Fibroblast of the aortic adventitia (primary cell): ENCODE measurements at regions not wholly inside any gene's neighbourhood (a gene's known extent, or its start where the extent isn't known, plus 50 kb on each side); places are given as distances from the start of the nearest gene placed in this dataset.
A peak's percentile ranks its signal among the peaks of the same experiment; 100 is the strongest.

Experiments
- DNase-seq: peaks from one replicate; pipeline ENCODE4 v3.0.0-alpha.2; 2010; ENCODE audit warnings: low read depth
- H3K4me3 ChIP-seq: 2 replicates; pipeline ENCODE4 v1.5.1; 2011; ENCODE audit warnings: low read depth, mild to moderate bottlenecking, control low read depth, low read length, moderate library complexity
- TF ChIP-seq, protein P1 (sequence below): IDR thresholded peaks from 2 replicates; pipeline ENCODE4 v1.5.1; 2011; ENCODE audit warnings: mild to moderate bottlenecking, low read length, control low read depth, inconsistent platforms; ENCODE audit not compliant: insufficient read depth

DNA sequence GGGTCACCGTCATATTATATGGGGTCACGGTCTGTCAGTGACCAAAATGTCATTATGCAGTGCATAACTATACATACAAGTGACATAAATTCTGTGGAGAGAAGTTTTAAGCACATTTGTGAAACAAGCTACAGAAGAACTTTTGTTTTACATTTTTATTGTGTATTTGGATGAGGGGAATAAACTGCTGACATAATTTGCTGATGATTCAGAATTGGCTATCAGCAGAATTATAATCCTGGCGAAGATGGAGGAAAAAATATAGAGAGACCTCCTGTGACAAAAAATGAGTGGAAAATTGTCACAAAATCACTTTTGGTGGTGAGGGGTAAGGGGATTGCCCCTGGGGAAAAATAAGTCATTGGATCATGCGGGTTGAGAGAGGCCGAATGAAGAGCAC lies 116.3 kb upstream of the ANKRD55 start:
- no peak overlapping the region for H3K4me3 ChIP-seq
- no peak for DNase-seq
- TF ChIP-seq, protein P1, sequence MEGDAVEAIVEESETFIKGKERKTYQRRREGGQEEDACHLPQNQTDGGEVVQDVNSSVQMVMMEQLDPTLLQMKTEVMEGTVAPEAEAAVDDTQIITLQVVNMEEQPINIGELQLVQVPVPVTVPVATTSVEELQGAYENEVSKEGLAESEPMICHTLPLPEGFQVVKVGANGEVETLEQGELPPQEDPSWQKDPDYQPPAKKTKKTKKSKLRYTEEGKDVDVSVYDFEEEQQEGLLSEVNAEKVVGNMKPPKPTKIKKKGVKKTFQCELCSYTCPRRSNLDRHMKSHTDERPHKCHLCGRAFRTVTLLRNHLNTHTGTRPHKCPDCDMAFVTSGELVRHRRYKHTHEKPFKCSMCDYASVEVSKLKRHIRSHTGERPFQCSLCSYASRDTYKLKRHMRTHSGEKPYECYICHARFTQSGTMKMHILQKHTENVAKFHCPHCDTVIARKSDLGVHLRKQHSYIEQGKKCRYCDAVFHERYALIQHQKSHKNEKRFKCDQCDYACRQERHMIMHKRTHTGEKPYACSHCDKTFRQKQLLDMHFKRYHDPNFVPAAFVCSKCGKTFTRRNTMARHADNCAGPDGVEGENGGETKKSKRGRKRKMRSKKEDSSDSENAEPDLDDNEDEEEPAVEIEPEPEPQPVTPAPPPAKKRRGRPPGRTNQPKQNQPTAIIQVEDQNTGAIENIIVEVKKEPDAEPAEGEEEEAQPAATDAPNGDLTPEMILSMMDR = no peak

DNA sequence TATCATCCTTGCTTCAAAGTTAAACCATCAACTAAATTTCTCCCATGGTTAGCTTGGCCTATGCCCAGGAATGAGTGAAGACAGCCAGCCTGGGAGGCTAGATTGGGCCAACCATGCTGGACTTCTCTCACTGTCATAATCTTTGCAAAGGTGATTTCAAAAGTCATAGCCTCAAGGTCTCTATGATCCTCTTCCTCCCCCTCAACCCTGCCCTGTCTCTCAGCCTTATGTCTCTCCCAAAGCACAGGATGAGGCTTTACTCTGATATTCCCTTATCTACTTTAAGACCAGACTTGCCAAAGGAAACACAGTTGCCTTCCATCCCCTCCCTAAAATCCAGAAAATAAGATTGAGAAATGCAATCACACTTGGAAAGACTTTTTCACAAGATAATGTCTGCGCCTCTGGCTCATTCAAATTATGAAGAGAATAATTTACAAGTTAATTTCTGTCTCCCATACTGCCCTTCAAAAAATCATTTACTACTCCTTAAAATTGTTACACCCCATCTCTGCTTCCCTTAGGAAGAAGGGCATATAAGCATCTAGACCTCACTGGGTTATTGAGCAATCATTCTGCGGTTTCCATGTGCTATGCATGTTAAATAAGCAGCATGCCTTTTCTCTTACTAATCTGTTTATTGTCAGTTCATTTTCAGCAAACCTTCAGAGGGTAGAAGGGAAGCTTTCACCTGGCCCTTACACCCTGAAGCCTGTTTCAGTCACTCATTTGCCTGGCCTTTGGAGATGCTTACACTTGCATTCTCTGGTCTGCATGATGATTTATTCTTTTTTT lies 113.8 kb upstream of the ANKRD55 start:
- peak; percentile 83 for DNase-seq
- TF ChIP-seq, protein P1 = no peak
- H3K4me3 ChIP-seq = no peak overlapping the region

DNA sequence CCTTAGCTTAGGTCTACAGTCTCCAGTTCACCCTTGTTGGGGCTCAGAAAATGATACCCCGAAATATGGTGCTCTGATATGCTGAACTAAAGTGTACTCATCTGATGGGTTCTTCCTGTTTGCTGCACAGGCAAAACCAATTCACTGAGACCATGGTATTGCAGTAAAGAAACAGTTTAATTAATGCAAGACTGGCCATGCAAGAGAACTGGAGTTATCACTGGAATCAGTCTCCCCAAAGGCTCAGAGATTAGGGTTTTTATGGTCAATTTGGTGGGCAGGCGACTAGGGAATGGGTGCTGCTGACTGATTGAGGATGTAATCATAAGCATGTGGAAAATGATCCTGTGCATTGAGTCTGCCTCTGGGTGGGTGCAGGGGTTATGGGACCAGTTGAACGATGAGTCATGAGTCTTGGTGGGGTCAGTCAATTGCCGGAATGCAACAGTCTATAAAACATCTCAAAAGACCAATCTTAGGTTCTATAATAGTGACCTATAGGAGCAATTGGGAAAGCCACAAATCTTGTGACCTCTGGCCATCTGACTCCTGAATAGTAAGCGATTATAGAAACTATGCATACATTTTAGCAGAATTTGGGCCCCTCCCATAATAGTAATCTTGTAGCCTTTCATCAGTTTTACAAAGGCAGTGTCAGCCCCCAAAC lies 113.0 kb upstream of the ANKRD55 start:
- no peak overlapping the region for H3K4me3 ChIP-seq
- TF ChIP-seq, protein P1 = no peak
- DNase-seq = no peak

DNA sequence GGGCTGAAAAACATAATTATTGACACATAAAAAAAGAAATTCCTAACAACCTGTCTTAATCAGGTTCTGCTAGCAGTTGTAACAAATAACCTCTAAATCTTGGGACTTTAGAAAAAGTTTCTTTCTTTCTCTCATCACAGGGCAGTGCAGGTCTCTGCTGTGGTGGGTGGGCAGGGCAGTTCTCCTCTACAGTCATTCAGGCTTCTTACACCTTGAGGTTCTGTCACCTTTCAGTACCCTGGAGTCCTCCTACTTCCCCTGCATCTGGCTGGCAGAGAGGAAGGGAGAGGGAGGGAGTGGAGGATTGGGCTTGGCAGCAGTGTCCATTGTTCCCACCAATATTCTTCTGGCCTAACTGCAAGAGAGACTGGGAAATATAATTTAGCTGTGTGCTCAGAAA lies 112.2 kb upstream of the ANKRD55 start:
- TF ChIP-seq, protein P1 = no peak

DNA sequence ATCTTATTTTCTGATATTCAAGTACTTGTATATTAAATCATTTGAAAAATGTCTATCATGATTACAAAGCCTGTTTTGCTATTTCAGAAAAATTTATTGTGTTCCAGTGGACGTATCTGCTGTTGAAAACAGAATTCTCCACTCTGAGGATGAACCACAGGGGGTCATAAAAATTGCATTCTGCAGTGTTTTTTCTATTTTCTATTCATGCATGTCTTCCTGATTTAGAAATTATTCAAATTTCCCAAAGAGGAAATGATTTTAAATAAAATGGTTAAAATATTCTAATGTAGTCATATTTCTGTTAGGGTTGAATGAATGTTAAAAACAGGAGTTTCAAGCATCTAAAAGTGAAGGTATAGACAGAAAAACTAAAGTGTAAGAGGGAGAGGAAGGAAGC lies 111.5 kb upstream of the ANKRD55 start:
- DNase-seq = no peak
- TF ChIP-seq, protein P1 = no peak
- no peak overlapping the region for H3K4me3 ChIP-seq

More for the DNA sequence above, 112.2 kb upstream of the ANKRD55 start:
- no peak for DNase-seq
- no peak overlapping the region for H3K4me3 ChIP-seq

DNA sequence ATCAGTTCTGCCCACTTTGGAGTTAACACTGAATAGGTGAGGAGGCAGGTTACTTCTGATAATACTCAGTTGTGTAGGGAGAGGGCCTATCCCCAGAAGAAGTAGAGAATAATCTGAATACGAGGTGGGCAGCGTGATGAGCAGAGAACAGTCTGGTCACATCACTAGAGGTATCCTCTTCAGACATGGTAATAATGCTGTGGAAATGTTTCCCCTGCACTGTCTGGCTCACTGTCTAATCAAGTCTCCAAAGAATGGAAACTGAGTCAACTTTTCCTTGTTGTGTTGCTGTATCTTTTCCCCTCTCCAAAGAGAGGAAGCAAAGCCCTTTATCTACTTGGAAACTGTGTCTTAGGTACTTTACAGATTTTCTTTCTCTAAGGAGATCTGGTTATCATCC lies 110.9 kb upstream of the ANKRD55 start:
- H3K4me3 ChIP-seq = no peak overlapping the region
- TF ChIP-seq, protein P1 = no peak
- no peak for DNase-seq

DNA sequence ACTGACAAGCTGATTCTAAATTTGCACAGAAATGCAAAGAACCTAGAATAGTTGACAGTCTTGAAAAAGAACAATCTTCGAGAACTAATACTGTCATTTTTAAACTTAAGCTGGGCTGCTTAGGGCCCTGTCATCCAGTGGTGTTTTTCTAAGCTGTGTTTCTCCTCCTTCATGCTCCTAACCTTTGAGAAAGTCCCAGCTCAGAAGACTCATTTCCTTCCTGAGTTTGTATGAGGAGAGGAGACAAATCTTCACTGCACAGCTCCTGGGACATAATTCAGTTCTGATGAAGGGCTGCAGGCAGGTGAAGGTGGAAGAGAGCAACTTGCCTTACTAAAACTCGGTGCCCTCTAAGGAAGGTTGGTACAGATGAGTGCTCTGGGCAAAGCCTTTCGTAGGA lies 109.5 kb upstream of the ANKRD55 start:
- no peak overlapping the region for H3K4me3 ChIP-seq
- DNase-seq = no peak
- TF ChIP-seq, protein P1 = no peak
